Tibial nerve (tissue), 3 donors: ENCODE measurements at regions not wholly inside any gene's neighbourhood (a gene's known extent, or its start where the extent isn't known, plus 50 kb on each side); places are given as distances from the start of the nearest gene placed in this dataset.

Source experiments
- POLR2A ChIP-seq, 2 donors: fragments of 450-650 bp; IDR thresholded peaks; one replicate each; pipeline ENCODE4 v1.6.1; 2017; ENCODE audit warnings: antibody characterized with exemption in 2 of 2, mild to moderate bottlenecking in 2 of 2, moderate library complexity in 2 of 2
- TF ChIP-seq, protein P1 (sequence below), 5 experiments: fragments of 200-600 bp in 3 of 5; fragments of 450-650 bp in 2 of 5; sonication (generic) in 3 of 5; IDR thresholded peaks; one replicate each; pipeline ENCODE4 v1.5.1; 2016 to 2019; ENCODE audit warnings: antibody characterized with exemption in 5 of 5, mild to moderate bottlenecking in 3 of 5, moderate library complexity in 2 of 5

DNA sequence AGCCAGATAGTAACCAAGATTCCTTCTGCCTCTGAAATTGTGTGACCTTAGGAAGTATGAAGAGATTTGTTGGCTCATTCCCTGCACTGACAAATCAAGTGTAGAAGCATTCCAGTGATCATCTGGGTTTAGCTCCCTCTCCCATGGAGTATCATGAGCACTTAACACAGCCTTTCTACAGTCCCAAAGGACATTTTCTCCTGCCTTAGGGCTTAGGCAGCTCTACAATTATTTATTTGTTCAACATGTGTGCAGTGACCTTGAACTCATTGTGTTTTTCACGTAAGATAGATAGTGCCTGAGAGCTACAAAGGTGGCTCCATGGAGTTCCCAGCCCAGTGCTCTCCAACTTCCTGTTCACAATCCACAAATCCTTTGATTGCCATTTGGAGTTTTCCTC lies 94.8 kb upstream of the FAT3 start:
- TF ChIP-seq, protein P1, sequence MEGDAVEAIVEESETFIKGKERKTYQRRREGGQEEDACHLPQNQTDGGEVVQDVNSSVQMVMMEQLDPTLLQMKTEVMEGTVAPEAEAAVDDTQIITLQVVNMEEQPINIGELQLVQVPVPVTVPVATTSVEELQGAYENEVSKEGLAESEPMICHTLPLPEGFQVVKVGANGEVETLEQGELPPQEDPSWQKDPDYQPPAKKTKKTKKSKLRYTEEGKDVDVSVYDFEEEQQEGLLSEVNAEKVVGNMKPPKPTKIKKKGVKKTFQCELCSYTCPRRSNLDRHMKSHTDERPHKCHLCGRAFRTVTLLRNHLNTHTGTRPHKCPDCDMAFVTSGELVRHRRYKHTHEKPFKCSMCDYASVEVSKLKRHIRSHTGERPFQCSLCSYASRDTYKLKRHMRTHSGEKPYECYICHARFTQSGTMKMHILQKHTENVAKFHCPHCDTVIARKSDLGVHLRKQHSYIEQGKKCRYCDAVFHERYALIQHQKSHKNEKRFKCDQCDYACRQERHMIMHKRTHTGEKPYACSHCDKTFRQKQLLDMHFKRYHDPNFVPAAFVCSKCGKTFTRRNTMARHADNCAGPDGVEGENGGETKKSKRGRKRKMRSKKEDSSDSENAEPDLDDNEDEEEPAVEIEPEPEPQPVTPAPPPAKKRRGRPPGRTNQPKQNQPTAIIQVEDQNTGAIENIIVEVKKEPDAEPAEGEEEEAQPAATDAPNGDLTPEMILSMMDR (IDR thresholded peaks at IDR 0.05), result no peak
- no peak for TF ChIP-seq POLR2A (IDR thresholded peaks at IDR 0.05)
